CD4-positive, alpha-beta memory T cell (primary cell): ENCODE measurements at regions not wholly inside any gene's neighbourhood (a gene's known extent, or its start where the extent isn't known, plus 50 kb on each side); places are given as distances from the start of the nearest gene placed in this dataset.

ENCODE experiments used
- CTCF ChIA-PET: fragments of 350-600 bp; sonication (Branson Sonifier 250); formaldehyde crosslinking; loops from one replicate; lab custom pipeline; 2021; ENCODE audit warnings: inconsistent platforms; ENCODE audit not compliant: partially characterized antibody; lab: Charles Lee
- POLR2A ChIA-PET: fragments of 350-600 bp; sonication (Branson Sonifier 250); formaldehyde crosslinking; loops from one replicate; lab custom pipeline; 2021; ENCODE audit not compliant: partially characterized antibody; lab: Charles Lee
- DNase-seq, 5 donors: peaks; one replicate each; pipeline versions ENCODE4 v3.0.0 to v3.0.0-alpha.2; 2020 to 2022; ENCODE audit warnings: mixed read lengths in 1 of 5
- H3K27ac ChIP-seq: one replicate; pipeline ENCODE4 v1.7.0; 2013; ENCODE audit warnings: low read depth, low read length
- H3K27me3 ChIP-seq: 2 replicates; pipeline ENCODE4 v1.7.0; 2013; ENCODE audit warnings: mild to moderate bottlenecking, low read length, moderate library complexity; ENCODE audit not compliant: insufficient read depth
- H3K36me3 ChIP-seq: 2 replicates; pipeline ENCODE4 v1.7.0; 2013; ENCODE audit warnings: mild to moderate bottlenecking, low read length, moderate library complexity; ENCODE audit not compliant: insufficient read depth
- H3K4me1 ChIP-seq: 2 replicates; pipeline ENCODE4 v1.7.0; 2013; ENCODE audit warnings: mild to moderate bottlenecking, low read length, moderate library complexity; ENCODE audit not compliant: insufficient read depth
- H3K4me3 ChIP-seq, 2 donors: one replicate each; pipeline ENCODE4 v1.7.0; 2013; ENCODE audit warnings: low read length in 2 of 2, mild to moderate bottlenecking in 1 of 2
- H3K9me3 ChIP-seq, 2 donors: one replicate each; pipeline ENCODE4 v1.7.0; 2013; ENCODE audit warnings: low read length in 2 of 2, control low read depth in 1 of 2; ENCODE audit not compliant: control insufficient read depth in 1 of 2
- H3K27ac Mint-ChIP-seq, 7 donors: one replicate each; pipeline ENCODE4 v1.8.0; 2020 to 2021; ENCODE audit warnings: mixed read lengths in 7 of 7, mild to moderate bottlenecking in 6 of 7, inconsistent platforms in 3 of 7, moderate library complexity in 3 of 7
- H3K27me3 Mint-ChIP-seq, 2 donors: one replicate each; pipeline ENCODE4 v1.8.0; 2020 to 2021; ENCODE audit warnings: mixed read lengths in 2 of 2
- H3K36me3 Mint-ChIP-seq, 2 donors: one replicate each; pipeline ENCODE4 v1.8.0; 2020 to 2021; ENCODE audit warnings: mixed read lengths in 2 of 2, inconsistent platforms in 1 of 2, mild to moderate bottlenecking in 1 of 2
- H3K4me1 Mint-ChIP-seq, 4 donors: one replicate each; pipeline ENCODE4 v1.8.0; 2020 to 2021; ENCODE audit warnings: mixed read lengths in 4 of 4, mild to moderate bottlenecking in 1 of 4
- H3K4me3 Mint-ChIP-seq, 8 donors: one replicate each; pipeline ENCODE4 v1.8.0; 2020 to 2021; ENCODE audit warnings: mixed read lengths in 8 of 8, mild to moderate bottlenecking in 7 of 8, moderate library complexity in 6 of 8, inconsistent platforms in 3 of 8
- H3K9me3 Mint-ChIP-seq, 8 donors: one replicate each; pipeline ENCODE4 v1.8.0; 2020 to 2021; ENCODE audit warnings: mixed read lengths in 8 of 8, mild to moderate bottlenecking in 5 of 8, inconsistent platforms in 3 of 8, moderate library complexity in 1 of 8
- intact Hi-C: fragments of 100-400 bp; cut with micrococcal nuclease; formaldehyde crosslinking; loops from one replicate; pipeline ENCODE4 v1.15.1; 2023

DNA sequence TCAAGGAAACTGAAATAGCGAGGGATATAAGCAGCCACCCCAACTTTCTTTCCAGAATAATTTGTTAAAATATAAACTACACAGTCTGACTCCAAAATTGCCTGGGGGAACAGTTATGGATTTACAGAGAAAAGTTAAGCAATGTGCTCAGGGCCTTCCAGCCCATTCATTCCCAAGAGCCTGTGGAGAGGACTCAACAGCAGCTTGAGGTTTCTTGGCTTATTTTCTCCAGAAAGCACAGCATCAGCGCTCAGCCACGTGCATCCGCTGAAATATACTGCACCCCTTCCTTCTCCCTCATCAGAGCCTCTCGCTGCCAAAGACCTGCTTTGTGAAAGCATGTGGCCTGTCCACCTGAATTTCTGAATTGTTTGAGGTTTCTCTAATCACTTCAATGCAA is 375.2 kb upstream of the VWC2 start:
- Histone ChIP-seq H3K4me3 (no peak overlapping the region), H3K27me3 (no peaks in the 10 kb centered on the region), H3K9me3 (no peaks in the 10 kb centered on the region), H3K36me3 (no peaks in the 10 kb centered on the region), H3K4me1 (no peaks in the 10 kb centered on the region), H3K27ac (no peak overlapping the region)
- H3K27me3 Mint-ChIP-seq: no peaks in the 10 kb centered on the region
- H3K36me3 Mint-ChIP-seq: no peaks in the 10 kb centered on the region
- no peak overlapping the region for H3K4me3 Mint-ChIP-seq
- no peaks in the 10 kb centered on the region for H3K4me1 Mint-ChIP-seq
- no peak for DNase-seq
- H3K27ac Mint-ChIP-seq: no peak overlapping the region
- POLR2A ChIA-PET: no interaction called here
- intact Hi-C loops: no loop called here
- peaks cover 0 to 16% (median 5%) of the 10 kb centered on the region in 8 donors for H3K9me3 Mint-ChIP-seq
- CTCF ChIA-PET: no interaction called here

DNA sequence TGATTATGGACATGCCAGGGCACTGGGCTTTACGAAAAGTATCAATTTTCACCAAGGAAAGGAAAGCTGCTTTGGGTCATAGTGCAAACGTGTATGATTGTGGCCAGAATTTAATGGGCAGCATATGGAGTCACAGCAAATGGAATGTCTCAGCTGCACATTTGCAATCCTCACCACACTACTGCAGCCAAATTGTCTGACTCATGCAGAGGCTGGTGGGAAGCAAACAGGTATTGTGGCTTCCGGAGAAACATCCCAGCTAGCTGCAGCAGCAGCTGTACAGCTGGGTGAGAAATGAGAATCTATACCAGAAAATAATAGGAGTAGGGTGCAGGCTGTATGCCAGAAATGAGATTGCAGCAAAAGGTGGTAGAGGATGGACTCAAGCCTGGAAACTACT is 374.7 kb upstream of the VWC2 start:
- no peaks in the 10 kb centered on the region for H3K27me3 Mint-ChIP-seq
- H3K27me3 ChIP-seq: no peaks in the 10 kb centered on the region
- H3K9me3 Mint-ChIP-seq: peaks cover 0 to 16% (median 5%) of the 10 kb centered on the region in 8 donors
- no peak overlapping the region for H3K27ac Mint-ChIP-seq
- ChIA-PET CTCF (no interaction called here), POLR2A (no interaction called here)
- H3K9me3 ChIP-seq: no peaks in the 10 kb centered on the region
- H3K4me1 Mint-ChIP-seq: no peaks in the 10 kb centered on the region
- H3K36me3 Mint-ChIP-seq: no peaks in the 10 kb centered on the region
- no peaks in the 10 kb centered on the region for H3K4me1 ChIP-seq
- no peak overlapping the region for H3K4me3 Mint-ChIP-seq
- no peak overlapping the region for H3K4me3 ChIP-seq
- DNase-seq: no peak
- H3K36me3 ChIP-seq: no peaks in the 10 kb centered on the region
- intact Hi-C loops: no loop called here
- H3K27ac ChIP-seq: no peak overlapping the region

DNA sequence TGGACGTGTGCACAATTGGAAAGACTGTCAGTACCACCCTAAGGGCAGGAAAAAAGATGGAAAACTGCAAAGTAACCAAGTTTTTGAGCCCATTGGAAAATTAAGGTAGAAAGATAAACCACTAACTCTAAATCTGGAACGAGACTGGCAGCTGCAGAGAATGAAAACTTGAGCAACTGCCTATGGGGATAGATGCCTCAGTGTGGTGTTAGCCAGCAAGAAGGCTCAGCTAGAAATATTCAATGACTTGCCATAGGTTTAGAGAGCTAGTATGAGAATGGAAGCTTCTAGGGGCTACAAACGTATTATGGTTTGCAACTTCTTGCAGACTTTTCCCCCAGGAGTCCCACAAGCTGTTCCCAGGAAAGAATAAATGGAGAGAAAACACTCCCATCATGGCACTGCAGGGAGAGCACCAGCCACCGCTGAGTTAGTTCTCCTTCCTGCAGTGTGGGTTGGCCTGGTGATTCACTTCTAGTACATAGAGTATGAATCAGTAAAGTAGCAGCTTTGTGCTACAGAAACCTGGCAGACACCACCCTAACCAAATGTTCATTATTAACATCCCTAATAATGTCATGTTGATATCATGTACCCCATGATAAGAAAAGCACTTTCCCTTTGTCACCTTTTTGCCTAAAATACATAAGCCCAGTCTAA is 372.4 kb upstream of the VWC2 start:
- H3K4me3 ChIP-seq: no peak overlapping the region
- Mint-ChIP-seq H3K9me3 (peaks cover 3 to 10% (median 7%) of the 10 kb centered on the region in 8 donors), H3K36me3 (no peaks in the 10 kb centered on the region), H3K4me3 (no peak overlapping the region), H3K27ac (no peak overlapping the region), H3K27me3 (no peaks in the 10 kb centered on the region), H3K4me1 (no peaks in the 10 kb centered on the region)
- H3K27ac ChIP-seq: no peak overlapping the region
- no peaks in the 10 kb centered on the region for H3K27me3 ChIP-seq
- H3K36me3 ChIP-seq: no peaks in the 10 kb centered on the region
- no peak for DNase-seq
- H3K9me3 ChIP-seq: no peaks in the 10 kb centered on the region
- POLR2A ChIA-PET: no interaction called here
- no peaks in the 10 kb centered on the region for H3K4me1 ChIP-seq
- CTCF ChIA-PET: no interaction called here
- intact Hi-C loops: no loop called here

DNA sequence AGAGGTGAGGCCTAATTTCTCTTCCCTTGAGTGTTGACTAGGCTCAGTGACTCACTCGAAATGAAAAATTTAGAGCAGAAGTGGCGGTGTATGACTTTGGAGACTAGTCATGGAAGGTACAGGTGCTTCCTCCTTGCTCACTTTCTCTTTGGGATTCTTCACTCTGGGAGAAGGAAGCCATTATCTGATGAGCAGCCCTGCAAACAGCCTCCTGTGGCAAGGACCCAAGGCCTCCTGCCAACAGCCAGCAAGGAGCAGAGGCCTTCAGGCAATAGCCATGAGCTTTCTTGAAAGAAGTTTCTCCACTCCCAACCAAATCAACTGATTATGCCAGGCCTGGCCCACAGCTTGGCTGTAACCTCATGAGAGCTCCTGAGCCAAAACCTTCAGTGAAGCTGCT is 369.6 kb upstream of the VWC2 start:
- H3K27me3 ChIP-seq: no peaks in the 10 kb centered on the region
- Mint-ChIP-seq H3K4me1 (no peaks in the 10 kb centered on the region), H3K36me3 (no peaks in the 10 kb centered on the region), H3K9me3 (peaks cover 0 to 13% (median 6%) of the 10 kb centered on the region in 8 donors), H3K27ac (no peak overlapping the region), H3K4me3 (no peak overlapping the region), H3K27me3 (no peaks in the 10 kb centered on the region)
- no peak for DNase-seq
- ChIA-PET POLR2A (no interaction called here), CTCF (no interaction called here)
- intact Hi-C loops: no loop called here
- no peaks in the 10 kb centered on the region for H3K9me3 ChIP-seq
- no peaks in the 10 kb centered on the region for H3K36me3 ChIP-seq
- no peaks in the 10 kb centered on the region for H3K4me1 ChIP-seq
- H3K4me3 ChIP-seq: no peak overlapping the region
- no peak overlapping the region for H3K27ac ChIP-seq

DNA sequence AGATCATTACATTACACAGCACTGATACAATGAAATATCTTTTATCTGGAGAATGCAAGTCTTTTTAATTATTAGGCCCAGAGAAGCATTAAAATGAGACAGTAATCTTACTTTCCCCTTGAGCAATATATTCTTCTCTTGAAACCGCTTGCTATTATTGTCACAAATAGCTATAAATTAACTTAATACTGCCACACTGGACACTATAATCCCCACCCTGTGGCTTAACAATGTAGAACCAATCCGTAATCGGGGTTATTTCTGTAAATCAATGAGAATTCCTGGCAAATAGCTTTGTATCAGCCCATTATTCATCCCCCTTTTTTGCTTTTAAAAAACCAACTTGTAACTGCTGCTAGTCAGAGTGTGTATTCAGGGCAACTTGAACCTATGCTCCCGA is 366.2 kb upstream of the VWC2 start:
- Histone ChIP-seq H3K27me3 (no peaks in the 10 kb centered on the region), H3K27ac (no peak overlapping the region), H3K36me3 (no peaks in the 10 kb centered on the region), H3K4me1 (no peaks in the 10 kb centered on the region), H3K9me3 (no peaks in the 10 kb centered on the region), H3K4me3 (no peak overlapping the region)
- Mint-ChIP-seq H3K27ac (no peak overlapping the region), H3K4me3 (no peak overlapping the region), H3K9me3 (peaks cover 0 to 14% (median 7%) of the 10 kb centered on the region in 8 donors), H3K36me3 (no peaks in the 10 kb centered on the region), H3K4me1 (no peaks in the 10 kb centered on the region), H3K27me3 (no peaks in the 10 kb centered on the region)
- ChIA-PET POLR2A (no interaction called here), CTCF (no interaction called here)
- DNase-seq: no peak
- intact Hi-C loops: no loop called here

DNA sequence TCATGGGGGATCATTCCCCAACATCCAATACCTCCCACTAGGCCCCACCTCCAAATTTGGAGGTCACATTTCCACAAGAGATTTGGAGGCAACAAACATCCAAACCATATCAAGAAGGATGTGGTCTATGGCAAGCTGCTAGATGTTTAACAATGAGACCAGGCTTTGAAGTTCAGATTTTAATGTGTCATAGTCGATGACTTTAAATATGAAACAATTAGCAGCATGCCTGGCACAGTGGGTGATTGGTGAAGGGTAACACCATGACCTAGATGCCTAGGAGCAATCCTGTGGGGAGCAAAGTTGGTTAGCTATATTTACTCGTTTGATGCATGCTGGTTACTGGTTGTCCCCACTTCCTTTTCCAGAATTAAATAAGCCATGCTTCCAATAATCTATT is 356.4 kb upstream of the VWC2 start:
- no peak for DNase-seq
- Mint-ChIP-seq H3K4me3 (no peak overlapping the region), H3K27me3 (no peaks in the 10 kb centered on the region), H3K4me1 (no peaks in the 10 kb centered on the region), H3K27ac (no peak overlapping the region), H3K36me3 (no peaks in the 10 kb centered on the region), H3K9me3 (peaks cover 0 to 10% (median 8%) of the 10 kb centered on the region in 8 donors)
- Histone ChIP-seq H3K27me3 (no peaks in the 10 kb centered on the region), H3K4me3 (no peak overlapping the region), H3K27ac (no peak overlapping the region), H3K36me3 (no peaks in the 10 kb centered on the region), H3K4me1 (no peaks in the 10 kb centered on the region), H3K9me3 (peaks cover 0 to 3% of the 10 kb centered on the region in 2 donors)
- intact Hi-C loops: no loop called here
- ChIA-PET POLR2A (no interaction called here), CTCF (no interaction called here)

DNA sequence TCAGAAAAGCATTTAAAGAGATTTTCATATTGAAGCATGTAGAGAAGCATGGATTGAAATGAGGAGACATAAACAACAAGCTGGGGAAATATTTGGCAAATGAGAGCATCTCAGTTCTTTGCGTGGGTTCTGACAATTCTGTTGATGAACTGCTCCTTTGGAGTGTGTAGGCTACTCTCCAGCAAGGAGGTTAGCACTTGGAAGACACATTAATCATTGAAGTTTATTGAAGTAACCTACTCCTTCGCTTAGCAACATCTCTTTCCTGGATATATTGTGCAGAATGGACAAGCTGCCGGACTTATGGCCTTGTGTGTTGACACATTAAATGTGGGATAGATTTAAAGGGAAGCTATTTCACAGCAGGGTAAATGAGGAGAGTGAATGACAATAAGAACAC is 354.5 kb upstream of the VWC2 start:
- CTCF ChIA-PET: no interaction called here
- no peak overlapping the region for H3K27ac Mint-ChIP-seq

DNA sequence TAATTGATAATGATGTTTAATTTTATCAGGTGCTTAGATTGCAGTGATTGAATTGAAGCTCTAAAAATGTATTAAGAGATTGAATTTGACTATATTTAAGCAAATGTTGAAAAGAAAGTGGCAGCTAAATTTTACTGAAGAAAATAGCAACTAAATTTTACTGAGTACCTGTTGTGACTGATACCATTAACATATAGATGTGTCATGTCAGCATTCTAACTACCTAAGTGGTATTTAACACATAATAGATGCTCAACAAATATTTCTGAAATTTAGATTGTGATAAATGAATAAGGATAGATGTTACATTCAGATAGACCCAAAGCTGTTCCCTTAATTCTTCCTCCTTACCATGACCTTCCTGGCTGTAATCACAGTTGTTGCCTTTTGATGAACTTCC is 350.9 kb upstream of the VWC2 start:
- H3K9me3 ChIP-seq: no peaks in the 10 kb centered on the region
- Mint-ChIP-seq H3K4me1 (no peaks in the 10 kb centered on the region), H3K27me3 (no peaks in the 10 kb centered on the region), H3K4me3 (no peak overlapping the region), H3K9me3 (peaks cover 0 to 8% (median 1%) of the 10 kb centered on the region in 8 donors), H3K27ac (no peak overlapping the region), H3K36me3 (no peaks in the 10 kb centered on the region)
- DNase-seq: no peak
- no peak overlapping the region for H3K27ac ChIP-seq
- ChIA-PET CTCF (no interaction called here), POLR2A (no interaction called here)
- H3K27me3 ChIP-seq: no peaks in the 10 kb centered on the region
- H3K4me3 ChIP-seq: no peak overlapping the region
- intact Hi-C loops: no loop called here
- no peaks in the 10 kb centered on the region for H3K36me3 ChIP-seq
- no peaks in the 10 kb centered on the region for H3K4me1 ChIP-seq

More for the DNA sequence above, 354.5 kb upstream of the VWC2 start:
- intact Hi-C loops: no loop called here
- peaks cover 0 to 11% (median 8%) of the 10 kb centered on the region in 8 donors for H3K9me3 Mint-ChIP-seq
- H3K36me3 Mint-ChIP-seq: no peaks in the 10 kb centered on the region
- H3K27me3 Mint-ChIP-seq: no peaks in the 10 kb centered on the region
- no peak overlapping the region for H3K27ac ChIP-seq
- H3K4me3 ChIP-seq: no peak overlapping the region
- no peaks in the 10 kb centered on the region for H3K4me1 ChIP-seq
- no peak overlapping the region for H3K4me3 Mint-ChIP-seq
- H3K9me3 ChIP-seq: peaks cover 0 to 3% of the 10 kb centered on the region in 2 donors
- POLR2A ChIA-PET: no interaction called here
- DNase-seq: no peak
- no peaks in the 10 kb centered on the region for H3K27me3 ChIP-seq
- H3K36me3 ChIP-seq: no peaks in the 10 kb centered on the region
- no peaks in the 10 kb centered on the region for H3K4me1 Mint-ChIP-seq
